ENCODE measurements at regions not wholly inside any gene's neighbourhood (a gene's known extent, or its start where the extent isn't known, plus 50 kb on each side); places are given as distances from the start of the nearest gene placed in this dataset.
"Not testable (repeated sequence)": the region's sequence is repeated elsewhere in the genome, so short reads cannot be mapped to it uniquely, and the experiment has no call there.

DNA sequence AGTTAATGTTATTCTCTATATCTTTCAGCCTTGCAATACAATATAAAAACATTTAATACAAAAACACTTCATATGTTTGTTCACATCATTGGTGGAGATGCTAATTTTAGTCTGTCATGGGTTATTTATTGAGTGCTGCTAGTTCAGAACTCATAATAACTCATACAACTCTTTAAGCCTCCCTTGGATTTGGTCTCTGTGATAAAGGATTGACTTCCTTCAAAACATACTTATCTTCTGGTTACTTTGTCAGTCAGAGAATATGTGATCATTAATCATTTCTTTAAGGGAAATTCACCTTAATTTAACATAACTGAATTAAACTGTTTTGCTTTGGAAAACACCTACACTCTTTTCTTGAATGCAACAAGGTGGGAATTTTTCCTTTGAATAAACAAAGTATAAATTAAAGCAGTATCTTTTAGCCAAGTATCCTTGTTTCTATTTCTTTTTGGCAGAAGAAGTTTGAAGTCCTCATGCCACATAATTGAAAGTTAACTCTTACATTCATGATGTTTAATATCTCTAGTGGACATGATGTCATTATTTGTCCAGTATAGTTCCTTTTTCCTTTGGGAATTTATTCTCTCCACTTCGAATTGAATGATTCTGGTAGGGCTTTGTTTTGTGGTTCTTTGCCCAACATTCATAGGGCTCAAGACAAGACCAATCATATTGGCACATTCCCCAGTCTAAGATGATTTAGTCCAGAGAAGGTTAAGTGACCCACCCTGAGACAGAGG lies 133.2 kb upstream of the CENPW start:
- DNase-seq (ENCODE audit: low read depth): no peak

DNA sequence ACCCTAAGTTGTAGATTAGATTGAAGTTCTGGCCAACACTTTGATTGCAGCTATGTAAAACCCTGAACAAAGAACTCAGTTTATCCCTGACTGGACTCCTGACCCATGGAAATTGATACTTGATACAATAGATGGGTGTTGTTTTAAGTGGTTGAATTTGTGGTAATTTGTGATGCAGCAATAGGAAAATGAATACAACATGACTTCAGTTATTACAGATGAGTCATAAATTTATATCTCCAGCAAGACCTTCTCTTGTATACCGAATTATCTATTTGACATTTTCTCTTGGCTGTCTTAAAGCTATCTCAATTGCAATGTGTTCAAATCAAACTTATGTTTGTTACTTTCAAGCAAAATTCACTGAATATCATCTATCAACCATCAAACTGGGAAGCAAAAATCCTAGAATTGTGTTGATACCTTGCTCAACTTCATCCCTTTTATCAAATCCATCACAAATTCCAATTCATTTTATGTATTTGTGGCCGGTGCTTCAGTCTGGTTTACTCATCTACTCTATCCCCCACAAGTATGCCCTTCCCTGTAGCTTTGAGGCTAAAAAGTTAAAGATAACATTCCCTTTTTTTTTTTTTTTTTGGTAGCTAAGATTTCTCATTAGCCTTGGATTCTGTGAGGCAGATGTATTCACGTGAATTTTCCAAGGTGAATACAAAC lies 129.4 kb upstream of the CENPW start:
- peak; percentile 7 for DNase-seq (ENCODE audit: low read depth)

DNA sequence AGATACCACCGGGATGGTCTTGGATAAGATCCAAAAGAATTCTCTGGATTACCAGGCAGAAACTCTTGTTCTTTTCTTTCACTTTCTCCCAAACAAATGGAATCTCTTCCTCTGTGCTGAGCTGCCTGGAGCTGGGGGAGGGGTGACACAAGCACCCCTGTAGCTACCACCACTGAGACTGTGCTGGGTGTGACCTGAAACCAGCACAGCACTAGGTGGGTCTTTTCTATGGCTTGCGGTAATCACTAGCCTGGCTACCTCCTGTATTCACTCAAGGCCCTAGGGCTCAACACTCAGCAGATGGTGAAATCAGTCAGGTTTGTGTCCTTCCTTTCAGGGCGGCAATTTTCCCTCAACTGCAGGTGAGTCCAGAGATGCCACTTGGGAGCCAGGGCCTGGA lies 122.4 kb upstream of the CENPW start:
- DNase-seq (ENCODE audit: low read depth): no peak

DNA sequence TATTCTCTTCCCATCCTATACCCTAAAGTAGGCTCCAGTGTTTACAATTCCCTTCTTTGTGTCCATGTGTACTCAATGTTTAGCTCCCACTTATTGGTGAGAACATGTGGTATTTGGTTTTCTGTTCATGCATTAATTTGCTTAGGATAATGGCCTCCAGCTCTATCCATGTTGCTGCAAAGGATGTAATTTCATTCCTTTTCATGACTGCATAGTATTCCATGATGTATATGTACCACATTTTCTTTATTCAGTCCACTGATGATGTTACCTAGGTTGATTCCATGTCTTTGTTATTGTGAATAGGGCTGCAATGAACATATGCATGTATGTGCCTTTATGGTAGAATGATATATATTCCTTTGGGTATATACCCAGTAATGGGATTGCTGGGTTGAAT lies 119.0 kb upstream of the CENPW start:
- not testable (repeated sequence) for DNase-seq (ENCODE audit: low read depth)

DNA sequence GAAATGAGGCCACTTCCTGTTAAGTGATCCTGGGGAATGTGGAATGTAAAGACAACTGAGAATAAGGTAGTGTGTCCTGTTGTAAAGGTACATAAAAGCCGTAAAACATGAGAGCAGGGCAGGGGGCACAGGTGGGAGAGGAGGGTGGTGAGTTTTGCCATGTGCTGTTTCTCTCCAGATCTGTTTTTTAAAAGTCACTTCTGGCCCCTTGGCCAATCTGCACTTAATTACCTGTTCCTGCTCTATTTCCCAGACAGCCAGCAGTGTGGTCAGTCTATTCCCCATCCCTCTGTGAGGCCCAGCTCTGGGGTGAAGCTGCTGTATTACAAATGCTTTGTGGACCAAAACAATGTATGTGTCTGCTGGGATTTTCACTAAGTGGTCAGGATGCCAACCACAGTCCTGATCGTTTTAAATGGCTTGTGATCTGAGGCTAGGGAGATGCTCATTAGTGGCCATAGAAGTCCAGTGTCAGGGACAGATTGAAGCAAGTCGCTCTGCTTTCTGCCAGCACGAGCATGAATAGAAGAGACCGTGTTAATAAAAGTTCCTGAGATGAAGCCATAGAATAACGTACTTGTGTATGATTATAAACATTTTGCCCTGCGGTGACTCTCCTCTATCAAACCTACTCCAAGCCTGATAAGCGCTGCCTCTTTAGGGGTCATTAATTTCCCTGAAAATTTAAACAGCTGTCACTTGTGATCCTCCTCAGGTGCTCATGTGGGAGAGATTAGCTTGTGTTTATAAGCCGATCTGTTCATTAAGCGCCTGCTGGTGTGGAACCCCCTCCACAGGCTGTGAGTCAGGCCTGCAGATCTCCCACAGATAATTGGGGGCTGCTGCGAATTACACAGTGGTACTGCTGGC lies 111.8 kb upstream of the CENPW start:
- DNase-seq (ENCODE audit: low read depth): no peak

DNA sequence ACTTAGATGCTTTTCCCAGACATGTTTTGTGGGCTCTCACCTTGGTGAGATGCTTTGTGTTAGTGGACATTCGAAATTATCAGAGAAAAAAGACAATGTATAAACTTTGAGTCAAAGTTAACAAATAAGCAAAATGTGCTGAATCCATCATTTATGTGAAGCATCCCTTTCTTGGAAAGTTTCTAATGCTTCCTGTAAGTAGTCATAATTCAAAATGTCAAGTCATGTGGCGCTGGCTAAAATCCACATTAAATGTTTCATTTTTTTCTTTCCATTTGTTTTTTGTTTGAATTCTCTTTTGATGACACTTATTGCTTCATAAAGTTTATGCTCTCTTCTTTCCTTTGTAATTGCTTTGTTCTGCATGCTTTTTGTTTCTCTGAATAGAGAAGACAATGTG lies 107.2 kb upstream of the CENPW start:
- no peak for DNase-seq (ENCODE audit: low read depth)

DNA sequence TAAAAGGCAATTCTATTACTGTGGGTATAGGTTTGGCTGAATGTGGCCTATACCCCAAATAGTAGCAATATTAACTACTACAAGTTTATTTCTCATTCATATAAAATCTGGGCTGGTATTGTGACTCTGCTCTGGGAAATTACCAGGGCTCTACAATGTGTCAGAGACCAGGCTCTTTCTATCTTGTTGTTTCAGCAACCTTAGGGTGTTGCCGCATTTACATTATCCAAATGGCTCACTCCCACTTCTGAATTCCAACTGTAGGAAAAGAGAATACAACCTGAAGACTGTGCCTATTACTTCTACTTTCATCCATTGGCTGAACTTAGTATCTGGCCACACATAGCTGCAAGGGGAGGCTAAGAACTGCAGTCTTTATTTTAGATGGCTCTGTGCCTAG lies 106.7 kb upstream of the CENPW start:
- DNase-seq (ENCODE audit: low read depth): no peak

DNA sequence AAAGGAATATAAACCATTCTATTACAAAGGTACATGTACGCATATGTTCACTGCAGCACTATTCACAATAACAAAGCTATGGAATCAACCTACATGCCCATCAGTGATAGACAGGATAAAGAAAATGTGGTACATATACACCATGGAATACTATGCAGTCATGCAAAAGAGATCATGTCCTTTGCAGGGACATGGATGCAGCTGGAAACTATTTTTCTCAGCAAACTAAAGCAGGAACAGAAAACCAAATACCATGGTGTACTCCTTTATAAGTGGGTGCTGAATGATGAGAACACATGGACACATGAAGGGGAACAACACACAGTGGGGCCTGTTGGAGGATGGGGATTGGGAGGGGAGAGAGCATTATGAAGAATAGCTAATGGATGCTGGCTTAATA lies 104.6 kb upstream of the CENPW start:
- DNase-seq (ENCODE audit: low read depth): no peak

DNA sequence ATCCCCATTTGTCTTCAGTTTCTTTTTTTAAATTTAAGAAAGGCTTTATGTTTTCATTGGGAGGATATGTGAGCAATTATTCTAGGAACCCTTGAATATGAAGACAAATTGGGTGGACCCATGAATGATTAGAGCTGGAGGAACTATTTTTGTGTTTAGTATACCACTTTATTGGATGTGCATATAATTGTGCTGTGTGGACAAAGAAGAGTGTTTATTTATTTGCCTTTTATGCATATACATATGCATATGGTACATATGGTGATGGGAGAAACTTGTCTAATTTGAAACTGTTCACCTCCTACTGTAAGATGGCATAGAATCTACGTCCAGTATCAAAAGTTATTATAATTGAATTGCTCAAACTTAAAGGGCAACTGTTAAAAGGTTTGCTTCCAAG lies 94.8 kb upstream of the CENPW start:
- no peak for DNase-seq (ENCODE audit: low read depth)

DNA sequence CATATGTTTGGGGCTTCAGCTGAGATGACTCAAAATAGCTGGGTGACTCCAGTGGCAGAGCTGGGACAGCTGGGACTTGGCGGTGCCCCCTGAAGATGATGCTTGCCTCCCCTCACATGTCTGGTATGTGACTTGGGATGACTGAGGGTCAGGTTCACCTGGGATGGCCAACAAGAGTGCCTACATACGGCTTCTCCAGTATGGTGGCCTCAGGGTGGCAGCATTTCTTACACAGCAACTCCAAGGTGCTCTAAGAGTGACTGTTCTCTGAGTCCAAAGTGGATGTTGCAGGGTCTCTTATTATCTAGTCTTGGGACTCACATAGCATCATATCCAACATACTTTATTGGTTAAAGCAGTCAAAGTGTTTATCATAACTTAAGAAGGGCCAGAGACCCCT lies 87.8 kb upstream of the CENPW start:
- DNase-seq (ENCODE audit: low read depth): no peak

DNA sequence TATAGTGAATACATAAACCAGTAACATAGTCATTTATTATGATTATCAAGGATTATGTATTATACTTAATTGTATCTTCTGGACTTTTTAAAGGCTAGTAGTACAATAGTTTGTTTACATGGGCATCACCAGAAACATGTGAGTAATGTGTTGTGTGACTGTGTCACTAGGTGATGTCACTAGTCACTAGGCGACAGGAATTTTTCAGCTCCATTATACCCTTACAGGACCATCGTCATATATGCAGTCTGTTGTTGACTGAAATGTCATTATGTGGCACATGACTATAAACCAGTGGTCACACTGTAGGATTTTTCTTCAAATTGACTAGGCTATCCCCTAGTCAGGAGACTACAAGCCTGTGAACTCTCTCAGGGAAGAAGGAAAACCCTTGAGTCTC lies 86.5 kb upstream of the CENPW start:
- DNase-seq (ENCODE audit: low read depth): no peak

DNA sequence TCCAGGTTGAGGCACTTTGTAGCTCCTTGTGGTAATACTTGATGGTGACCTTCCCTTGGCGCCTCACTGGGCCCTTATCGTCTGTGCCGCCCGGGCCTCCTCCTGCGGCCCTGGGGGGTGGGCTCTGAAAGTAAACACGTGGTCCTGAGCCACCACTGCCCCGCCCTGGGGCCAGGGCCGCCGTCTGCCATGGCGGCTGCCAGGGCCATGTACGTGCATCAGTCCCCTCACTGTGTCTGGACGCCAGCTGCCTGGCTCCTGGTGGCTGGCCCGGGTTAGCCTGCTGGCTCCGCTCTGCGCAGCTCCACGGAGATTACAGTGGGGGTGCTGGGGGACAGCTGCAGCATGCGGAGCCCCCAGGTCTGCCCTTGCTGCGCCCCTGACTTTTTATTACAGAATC lies 81.8 kb upstream of the CENPW start:
- DNase-seq (ENCODE audit: low read depth): no peak

DNA sequence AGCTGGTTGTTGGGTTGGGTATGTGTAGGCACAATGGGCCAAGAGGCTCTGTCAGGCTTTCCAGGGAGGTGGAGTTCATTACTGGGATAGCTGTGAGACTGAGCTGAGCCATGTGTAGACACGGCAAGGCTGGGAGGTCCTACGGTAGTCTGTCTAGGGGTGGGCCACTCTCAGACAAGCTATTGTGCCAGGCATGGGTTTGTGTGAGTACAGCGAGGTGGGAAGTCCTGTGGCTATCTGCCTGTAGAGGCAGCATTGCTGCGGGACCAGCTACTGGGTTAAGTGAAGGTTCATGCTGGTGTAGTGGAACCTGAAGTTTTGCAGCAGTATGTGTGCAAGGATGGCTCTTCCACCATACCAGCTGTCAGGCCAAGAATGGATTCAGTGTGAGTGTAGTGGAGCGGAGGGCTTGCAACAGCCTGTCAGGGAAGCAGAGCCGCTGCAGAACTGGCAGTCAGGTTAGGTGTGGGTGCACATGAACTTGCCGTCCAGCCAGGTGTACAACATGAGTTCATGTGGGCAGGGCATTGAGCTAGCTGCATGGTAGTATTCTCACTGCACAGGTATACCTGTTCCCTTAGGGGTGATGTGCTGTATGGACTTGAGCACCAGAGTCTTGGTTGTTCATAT lies 78.0 kb upstream of the CENPW start:
- DNase-seq (ENCODE audit: low read depth): no peak

DNA sequence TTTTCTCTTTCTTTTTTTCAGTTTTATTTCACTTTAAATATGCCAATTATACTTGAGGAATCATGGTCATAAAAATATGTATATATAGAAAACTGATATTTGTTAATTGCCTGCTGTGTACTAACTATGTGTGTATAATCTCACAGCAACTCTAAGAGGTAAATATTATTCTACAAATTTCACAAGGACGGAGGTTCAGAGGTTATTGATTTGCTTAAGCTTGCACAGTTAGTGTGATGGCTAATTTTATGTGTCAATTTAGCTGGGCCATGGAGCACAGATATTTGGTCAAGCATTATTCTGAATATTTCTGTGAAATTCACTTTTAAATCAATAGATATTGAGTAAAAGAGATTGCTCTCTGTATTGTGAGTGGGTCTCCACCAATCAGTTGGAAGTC lies 75.7 kb upstream of the CENPW start:
- no peak for DNase-seq (ENCODE audit: low read depth)

DNA sequence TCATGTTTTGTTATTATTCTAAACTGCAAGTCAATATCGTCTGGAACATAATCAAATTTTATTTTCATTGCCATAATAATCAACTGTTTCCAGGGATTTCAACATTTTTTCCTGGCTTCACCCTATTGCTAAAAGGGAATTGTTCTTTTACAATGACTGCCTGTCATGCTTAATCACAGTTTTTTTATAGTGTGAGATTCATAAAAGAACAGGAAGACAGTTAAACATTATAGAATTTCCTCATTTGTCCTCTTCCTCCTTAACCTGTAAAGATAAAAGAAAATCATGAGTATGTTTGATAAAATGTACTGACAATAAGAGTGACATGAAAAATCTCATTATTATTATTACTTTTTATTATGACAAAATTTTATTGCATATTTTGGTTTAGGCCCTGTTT lies 73.3 kb upstream of the CENPW start:
- no peak for DNase-seq (ENCODE audit: low read depth)

DNA sequence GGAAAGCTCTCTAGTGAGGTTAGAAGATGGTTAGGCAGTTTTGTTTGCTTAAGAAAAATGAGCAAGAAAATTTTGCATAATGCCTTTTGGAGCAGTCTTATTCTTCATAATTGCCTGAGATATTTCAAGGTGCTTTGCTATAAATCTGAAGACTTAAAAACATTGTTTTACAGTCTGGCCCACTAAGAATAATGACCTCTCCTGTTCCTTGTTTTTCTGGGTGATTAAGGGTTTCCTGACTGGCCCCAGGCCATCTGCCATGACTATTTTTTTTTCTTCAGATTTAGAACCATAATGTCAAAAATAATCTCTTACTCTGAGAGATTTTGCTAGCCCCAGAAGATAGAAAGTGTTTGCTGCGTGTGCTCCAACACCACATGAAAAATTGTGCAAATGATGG lies 72.3 kb upstream of the CENPW start:
- DNase-seq (ENCODE audit: low read depth): no peak

DNA sequence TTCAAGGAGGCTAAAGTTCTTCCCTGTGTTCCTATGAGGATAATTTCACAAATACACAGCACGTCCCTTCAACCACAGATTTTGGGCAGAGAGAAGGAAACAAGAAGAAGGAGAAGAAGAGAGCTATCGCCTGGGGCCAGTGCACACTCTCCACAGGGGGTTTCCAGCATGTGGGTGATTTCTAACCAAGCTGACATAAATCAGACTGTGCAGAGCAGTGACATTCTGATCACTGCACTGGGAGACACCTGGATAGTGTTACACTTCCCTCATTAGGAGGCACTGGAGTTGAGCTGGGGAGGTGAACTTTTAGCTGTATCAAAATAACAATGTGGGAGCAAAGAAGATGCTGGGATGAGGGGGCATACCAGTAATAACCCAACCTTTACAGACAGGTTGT lies 71.8 kb upstream of the CENPW start:
- DNase-seq (ENCODE audit: low read depth): no peak

DNA sequence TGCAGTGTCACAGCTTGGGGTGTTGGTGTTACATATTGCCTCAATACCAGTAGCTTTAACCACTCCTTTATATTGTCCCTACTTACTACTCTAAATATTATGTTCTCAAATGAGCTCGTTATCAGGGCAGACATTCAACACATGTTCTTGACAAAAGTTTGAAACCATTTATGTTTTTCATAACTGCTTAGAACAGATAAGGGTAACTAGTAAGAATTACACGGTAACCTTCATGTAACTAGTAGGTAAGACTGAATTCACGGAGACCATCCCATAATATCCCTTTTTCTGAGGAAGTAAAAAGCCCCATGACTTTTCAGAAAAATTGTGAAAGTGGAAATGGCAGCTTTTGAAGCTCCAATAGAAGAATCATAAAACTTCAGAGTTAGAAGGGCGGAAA lies 59.6 kb upstream of the CENPW start:
- no peak for DNase-seq (ENCODE audit: low read depth)

DNA sequence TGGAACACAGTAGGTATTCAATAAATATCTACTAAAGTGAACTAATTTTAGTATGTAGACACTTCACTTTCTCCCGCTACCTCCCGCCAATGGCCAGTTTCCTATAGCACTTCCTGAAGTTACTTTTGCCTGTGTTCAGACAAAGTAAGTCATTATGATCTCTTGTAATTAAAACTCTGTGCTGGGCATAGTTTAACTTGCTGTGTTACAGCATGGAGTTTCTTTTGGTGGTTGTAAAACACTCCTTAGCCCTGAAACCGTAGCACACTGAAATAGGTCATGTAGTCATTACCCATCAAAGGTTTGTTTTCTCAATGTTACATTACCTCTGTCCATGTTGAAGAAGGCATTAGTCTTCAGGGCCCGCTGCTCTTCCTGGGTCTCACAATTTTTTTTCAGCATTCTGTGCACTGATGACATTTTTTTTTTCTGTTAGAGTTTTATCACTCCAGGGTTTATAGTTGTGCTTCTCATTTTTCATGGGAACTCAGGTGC lies 54.0 kb upstream of the CENPW start:
- no peak for DNase-seq (ENCODE audit: low read depth)
